Fibroblast of lung (primary cell): ENCODE measurements at regions not wholly inside any gene's neighbourhood (a gene's known extent, or its start where the extent isn't known, plus 50 kb on each side); places are given as distances from the start of the nearest gene placed in this dataset.

Experiments used
- DNase-seq, 2 donors: peaks; one replicate each; pipeline versions ENCODE4 v3.0.0 to v3.0.0-alpha.2; 2010; ENCODE audit warnings: low read depth in 2 of 2
- H2AFZ ChIP-seq: 2 replicates; pipeline ENCODE4 v1.5.1; 2012; ENCODE audit warnings: low read length, control low read depth, inconsistent platforms
- H3K27ac ChIP-seq: 2 replicates; pipeline ENCODE4 v1.5.1; 2011; ENCODE audit warnings: low read length, control low read depth; ENCODE audit not compliant: insufficient read depth
- H3K27me3 ChIP-seq: 2 replicates; pipeline ENCODE4 v1.5.1; 2011; ENCODE audit warnings: mild to moderate bottlenecking, low read length; ENCODE audit not compliant: control insufficient read depth, insufficient read depth
- H3K36me3 ChIP-seq: 2 replicates; pipeline ENCODE4 v1.5.1; 2011; ENCODE audit warnings: low read length; ENCODE audit not compliant: control insufficient read depth, insufficient read depth
- H3K4me1 ChIP-seq: 2 replicates; pipeline ENCODE4 v1.5.1; 2011; ENCODE audit warnings: low read length; ENCODE audit not compliant: control insufficient read depth, insufficient read depth; ENCODE audit errors: extremely low read depth
- H3K4me2 ChIP-seq: 2 replicates; pipeline ENCODE4 v1.5.1; 2011; ENCODE audit warnings: low read length, control low read depth; ENCODE audit not compliant: insufficient read depth; ENCODE audit errors: extremely low read depth
- H3K4me3 ChIP-seq, 4 experiments: fragments of 200-600 bp in 1 of 4; sonication (generic) in 1 of 4; replicated peaks in 1 of 4; 2 replicates each; pipeline ENCODE4 v1.5.1; 2011 to 2016; ENCODE audit warnings: low read length in 4 of 4, low read depth in 3 of 4, mild to moderate bottlenecking in 3 of 4, control low read depth in 2 of 4, inconsistent platforms in 1 of 4, mixed read lengths in 1 of 4; ENCODE audit not compliant: insufficient read depth in 1 of 4; ENCODE audit errors: control extremely low read depth in 1 of 4
- H3K79me2 ChIP-seq: 2 replicates; pipeline ENCODE4 v1.5.1; 2012; ENCODE audit warnings: mild to moderate bottlenecking, low read length, inconsistent platforms; ENCODE audit not compliant: control insufficient read depth, insufficient read depth
- H3K9ac ChIP-seq: 2 replicates; pipeline ENCODE4 v1.5.1; 2011; ENCODE audit warnings: mild to moderate bottlenecking, low read length, control low read depth; ENCODE audit not compliant: insufficient read depth
- H3K9me3 ChIP-seq: 2 replicates; pipeline ENCODE4 v1.5.1; 2012; ENCODE audit warnings: low read depth, low read length; ENCODE audit not compliant: control insufficient read depth, insufficient read depth
- H4K20me1 ChIP-seq: 2 replicates; pipeline ENCODE4 v1.5.1; 2011; ENCODE audit warnings: low read length; ENCODE audit not compliant: control insufficient read depth, insufficient read depth; ENCODE audit errors: extremely low read depth
- CTCF ChIP-seq, 2 donors: IDR thresholded peaks in 1 of 2; conservative IDR thresholded peaks in 1 of 2; 1 replicate in 1 of 2; 2 replicates in 1 of 2; pipeline ENCODE4 v1.5.1; 2011 to 2012; ENCODE audit warnings: low read length in 2 of 2, control low read depth in 1 of 2, inconsistent platforms in 1 of 2, low read depth in 1 of 2, mild to moderate bottlenecking in 1 of 2
- EZH2 ChIP-seq: IDR thresholded peaks from 2 replicates; pipeline ENCODE4 v1.5.1; 2012; ENCODE audit warnings: low read length, control low read depth, mild to moderate bottlenecking; ENCODE audit errors: missing control alignments

DNA sequence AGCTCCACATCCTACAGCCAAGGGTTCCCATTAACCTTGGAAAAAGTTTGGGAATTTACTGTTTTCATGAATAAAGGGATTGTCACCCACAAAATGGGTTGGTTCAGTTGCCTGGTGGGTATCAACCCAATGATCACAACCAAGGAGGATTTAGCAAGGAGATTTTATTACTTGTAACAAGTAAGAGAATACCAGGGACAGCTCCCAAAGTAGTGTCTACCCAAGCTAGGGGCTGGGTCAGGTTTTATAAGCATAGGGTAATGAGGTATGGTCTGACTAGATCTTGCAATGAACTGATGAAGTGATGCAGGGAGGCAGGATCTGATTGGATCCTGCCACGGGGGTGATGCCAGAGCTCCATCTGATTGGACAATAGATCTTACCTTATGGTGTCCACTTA, 681.8 kb downstream of the SLC4A3 start:
- TF ChIP-seq EZH2 (no peak), CTCF (conservative IDR thresholded peaks at IDR 0.05 in 1 of 2, IDR thresholded peaks at IDR 0.05 in 1 of 2; ENCODE audit: low read depth in 1 of 2, low read length in 2 of 2) (no peak)
- H3K4me3 ChIP-seq, result no peak overlapping the region
- H4K20me1 ChIP-seq, result no peaks in the 10 kb centered on the region
- H3K79me2 ChIP-seq, result no peaks in the 10 kb centered on the region
- no peaks in the 10 kb centered on the region for H3K4me1 ChIP-seq
- no peaks in the 10 kb centered on the region for H3K36me3 ChIP-seq
- H3K4me2 ChIP-seq, result no peak overlapping the region
- DNase-seq, result no peak
- H3K9me3 ChIP-seq, result no peaks in the 10 kb centered on the region
- no peak overlapping the region for H3K27ac ChIP-seq
- H2AFZ ChIP-seq, result no peak overlapping the region
- no peak overlapping the region for H3K9ac ChIP-seq
- no peaks in the 10 kb centered on the region for H3K27me3 ChIP-seq

DNA sequence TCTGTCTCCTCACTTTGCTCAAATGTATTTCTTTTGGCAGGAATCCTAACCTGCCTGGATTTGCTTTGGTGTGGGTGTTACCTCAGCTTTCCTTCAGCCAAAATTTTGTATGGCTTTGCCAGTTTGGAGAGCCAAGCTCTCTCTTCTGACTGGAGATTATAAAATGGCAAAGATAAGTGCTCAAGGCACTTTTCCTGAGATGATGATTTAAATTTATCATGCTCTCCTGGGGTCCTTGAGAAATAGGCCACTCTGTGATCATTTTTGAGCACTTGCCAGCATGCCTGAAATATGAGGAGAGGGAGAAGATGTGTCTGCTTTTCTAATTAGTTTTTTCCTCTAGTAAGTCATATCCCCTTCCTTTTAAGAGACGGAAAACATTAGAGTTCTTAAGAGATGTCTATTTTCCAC, 683.0 kb downstream of the SLC4A3 start:
- Histone ChIP-seq H3K4me1 (no peaks in the 10 kb centered on the region), H3K79me2 (no peaks in the 10 kb centered on the region), H3K27me3 (no peaks in the 10 kb centered on the region), H3K4me3 (no peak overlapping the region), H3K36me3 (no peaks in the 10 kb centered on the region), H4K20me1 (no peaks in the 10 kb centered on the region), H2AFZ (no peak overlapping the region), H3K9me3 (no peaks in the 10 kb centered on the region), H3K4me2 (no peak overlapping the region), H3K27ac (no peak overlapping the region), H3K9ac (no peak overlapping the region)
- no peak for TF ChIP-seq EZH2
- DNase-seq, result peak in 1 of 2 donors; percentile 48

- Histone ChIP-seq H3K36me3 (no peaks in the 10 kb centered on the region), H3K4me1 (no peaks in the 10 kb centered on the region), H3K9ac (no peak overlapping the region), H3K79me2 (no peaks in the 10 kb centered on the region), H3K27me3 (no peaks in the 10 kb centered on the region), H4K20me1 (no peaks in the 10 kb centered on the region), H3K4me2 (no peak overlapping the region), H3K4me3 (no peak overlapping the region), H3K9me3 (no peaks in the 10 kb centered on the region), H2AFZ (no peak overlapping the region), H3K27ac (no peak overlapping the region)
- peak in 1 of 2 donors; percentile 12 for DNase-seq
- TF ChIP-seq EZH2, result no peak
- TF ChIP-seq CTCF (conservative IDR thresholded peaks at IDR 0.05 in 1 of 2, IDR thresholded peaks at IDR 0.05 in 1 of 2; ENCODE audit: low read depth in 1 of 2, low read length in 2 of 2), result no peak
Measured at GRCh38 chr2:220315098-220315823, 687.8 kb downstream of the SLC4A3 start.
